ENCODE measurements at regions not wholly inside any gene's neighbourhood (a gene's known extent, or its start where the extent isn't known, plus 50 kb on each side); places are given as distances from the start of the nearest gene placed in this dataset.

DNA sequence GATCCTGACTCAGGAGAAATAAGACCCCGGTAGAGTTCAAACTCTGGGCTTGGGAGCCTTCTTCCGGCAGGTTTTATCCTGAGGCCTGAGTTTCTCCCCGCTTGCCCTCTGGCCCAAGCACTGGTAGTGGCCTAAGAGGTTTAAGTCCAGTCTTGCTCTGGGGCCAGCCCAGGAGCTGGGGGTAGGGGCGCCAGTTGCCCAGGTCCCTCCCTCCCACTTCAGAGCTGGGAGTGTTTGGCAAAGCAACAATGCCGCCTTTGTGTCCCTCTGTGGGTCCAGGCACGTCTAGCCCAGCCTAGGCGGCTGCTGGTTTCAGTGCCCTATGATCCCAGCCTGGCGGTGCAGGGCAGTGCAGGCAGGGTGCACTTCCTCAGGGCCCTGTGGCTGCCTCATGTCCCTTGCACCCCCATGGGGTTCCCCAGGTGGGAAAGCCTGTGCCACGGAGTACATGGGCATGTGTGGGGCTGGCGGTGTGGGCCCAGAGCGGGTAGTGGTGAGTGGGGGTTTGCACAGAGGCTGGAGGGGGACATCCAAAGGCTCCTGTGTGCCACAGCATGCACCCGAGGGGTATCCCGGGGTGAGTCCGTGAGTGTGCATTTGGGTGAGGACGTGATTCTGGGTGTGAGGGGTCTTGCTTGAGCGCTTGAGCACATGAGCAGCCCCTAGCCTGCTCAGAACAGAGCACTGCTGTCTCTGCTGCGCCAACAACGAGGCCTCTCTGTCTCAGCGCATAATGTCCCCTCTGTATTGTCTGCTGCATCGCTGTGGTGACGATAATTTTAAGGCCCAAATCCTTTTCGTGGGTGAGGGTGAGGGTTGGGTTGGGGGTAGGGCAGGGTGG is 61.7 kb upstream of the PSD2 start:
- no peaks in the 10 kb centered on the region for H3K9me3 ChIP-seq (ENCODE audit: insufficient read depth, low read depth, low read length)
- no peaks in the 10 kb centered on the region for H3K27me3 ChIP-seq (ENCODE audit: insufficient read depth, low read length, poor library complexity, severe bottlenecking)
- H3K79me2 ChIP-seq (ENCODE audit: insufficient read depth, low read length) = no peaks in the 10 kb centered on the region
- no peaks in the 10 kb centered on the region for H3K9me2 ChIP-seq (replicated peaks; ENCODE audit: low read depth, low read length)
- H3K4me1 ChIP-seq (ENCODE audit: insufficient read depth, low read length, poor library complexity, severe bottlenecking) = no peaks in the 10 kb centered on the region
- H4K20me1 ChIP-seq (ENCODE audit: insufficient read depth, low read length, poor library complexity, severe bottlenecking) = no peaks in the 10 kb centered on the region
- no peak overlapping the region for H3K9ac ChIP-seq (ENCODE audit: low read depth, low read length, poor library complexity, severe bottlenecking)
- H3K4me2 ChIP-seq (ENCODE audit: low read depth, low read length, poor library complexity, severe bottlenecking) = no peak overlapping the region
- no peak overlapping the region for H3K4me3 ChIP-seq (ENCODE audit: low read length, poor library complexity, severe bottlenecking)
- TF ChIP-seq, protein P1, sequence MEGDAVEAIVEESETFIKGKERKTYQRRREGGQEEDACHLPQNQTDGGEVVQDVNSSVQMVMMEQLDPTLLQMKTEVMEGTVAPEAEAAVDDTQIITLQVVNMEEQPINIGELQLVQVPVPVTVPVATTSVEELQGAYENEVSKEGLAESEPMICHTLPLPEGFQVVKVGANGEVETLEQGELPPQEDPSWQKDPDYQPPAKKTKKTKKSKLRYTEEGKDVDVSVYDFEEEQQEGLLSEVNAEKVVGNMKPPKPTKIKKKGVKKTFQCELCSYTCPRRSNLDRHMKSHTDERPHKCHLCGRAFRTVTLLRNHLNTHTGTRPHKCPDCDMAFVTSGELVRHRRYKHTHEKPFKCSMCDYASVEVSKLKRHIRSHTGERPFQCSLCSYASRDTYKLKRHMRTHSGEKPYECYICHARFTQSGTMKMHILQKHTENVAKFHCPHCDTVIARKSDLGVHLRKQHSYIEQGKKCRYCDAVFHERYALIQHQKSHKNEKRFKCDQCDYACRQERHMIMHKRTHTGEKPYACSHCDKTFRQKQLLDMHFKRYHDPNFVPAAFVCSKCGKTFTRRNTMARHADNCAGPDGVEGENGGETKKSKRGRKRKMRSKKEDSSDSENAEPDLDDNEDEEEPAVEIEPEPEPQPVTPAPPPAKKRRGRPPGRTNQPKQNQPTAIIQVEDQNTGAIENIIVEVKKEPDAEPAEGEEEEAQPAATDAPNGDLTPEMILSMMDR (conservative IDR thresholded peaks at IDR 0.05; ENCODE audit: low read length) = no peak
- no peak for TF ChIP-seq EZH2phosphoT487 (IDR thresholded peaks at IDR 0.05; ENCODE audit: borderline replicate concordance)
- no peaks in the 10 kb centered on the region for H3K36me3 ChIP-seq (ENCODE audit: insufficient read depth, low read length)
- no peak overlapping the region for H2AFZ ChIP-seq (ENCODE audit: low read length)
- H3F3A ChIP-seq (ENCODE audit: low read depth) = no peaks in the 10 kb centered on the region

DNA sequence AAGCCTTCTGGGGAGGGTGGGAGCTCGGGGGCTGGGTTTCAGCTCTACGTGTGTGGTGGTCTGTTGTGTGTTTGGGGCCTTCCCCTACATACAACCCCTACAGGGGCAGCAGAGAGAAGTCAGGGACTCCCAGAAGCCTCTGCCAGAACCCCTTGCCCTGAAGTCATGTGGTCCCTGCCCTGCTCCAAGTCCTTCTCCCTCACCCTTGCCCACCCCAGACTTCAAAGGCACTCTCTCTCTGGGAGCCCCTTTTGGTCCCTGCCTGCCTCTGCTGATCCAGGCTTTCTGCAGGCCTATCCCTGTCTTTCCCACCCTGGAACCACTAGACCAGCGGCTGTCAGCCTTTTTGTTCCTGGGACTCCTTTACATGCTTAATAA is 61.1 kb upstream of the PSD2 start:
- no peaks in the 10 kb centered on the region for H3K9me2 ChIP-seq (replicated peaks; ENCODE audit: low read depth, low read length)
- no peak overlapping the region for H3K4me3 ChIP-seq (ENCODE audit: low read length, poor library complexity, severe bottlenecking)
- TF ChIP-seq, protein P1 (conservative IDR thresholded peaks at IDR 0.05; ENCODE audit: low read length) = no peak
- no peak for TF ChIP-seq EZH2phosphoT487 (IDR thresholded peaks at IDR 0.05; ENCODE audit: borderline replicate concordance)
- no peaks in the 10 kb centered on the region for H3K9me3 ChIP-seq (ENCODE audit: insufficient read depth, low read depth, low read length)
- no peaks in the 10 kb centered on the region for H3F3A ChIP-seq (ENCODE audit: low read depth)
- H3K4me2 ChIP-seq (ENCODE audit: low read depth, low read length, poor library complexity, severe bottlenecking) = no peak overlapping the region
- H3K4me1 ChIP-seq (ENCODE audit: insufficient read depth, low read length, poor library complexity, severe bottlenecking) = no peaks in the 10 kb centered on the region
- H4K20me1 ChIP-seq (ENCODE audit: insufficient read depth, low read length, poor library complexity, severe bottlenecking) = no peaks in the 10 kb centered on the region
- no peaks in the 10 kb centered on the region for H3K27me3 ChIP-seq (ENCODE audit: insufficient read depth, low read length, poor library complexity, severe bottlenecking)
- no peak overlapping the region for H3K9ac ChIP-seq (ENCODE audit: low read depth, low read length, poor library complexity, severe bottlenecking)
- H3K36me3 ChIP-seq (ENCODE audit: insufficient read depth, low read length) = no peaks in the 10 kb centered on the region
- no peak overlapping the region for H2AFZ ChIP-seq (ENCODE audit: low read length)
- no peaks in the 10 kb centered on the region for H3K79me2 ChIP-seq (ENCODE audit: insufficient read depth, low read length)

DNA sequence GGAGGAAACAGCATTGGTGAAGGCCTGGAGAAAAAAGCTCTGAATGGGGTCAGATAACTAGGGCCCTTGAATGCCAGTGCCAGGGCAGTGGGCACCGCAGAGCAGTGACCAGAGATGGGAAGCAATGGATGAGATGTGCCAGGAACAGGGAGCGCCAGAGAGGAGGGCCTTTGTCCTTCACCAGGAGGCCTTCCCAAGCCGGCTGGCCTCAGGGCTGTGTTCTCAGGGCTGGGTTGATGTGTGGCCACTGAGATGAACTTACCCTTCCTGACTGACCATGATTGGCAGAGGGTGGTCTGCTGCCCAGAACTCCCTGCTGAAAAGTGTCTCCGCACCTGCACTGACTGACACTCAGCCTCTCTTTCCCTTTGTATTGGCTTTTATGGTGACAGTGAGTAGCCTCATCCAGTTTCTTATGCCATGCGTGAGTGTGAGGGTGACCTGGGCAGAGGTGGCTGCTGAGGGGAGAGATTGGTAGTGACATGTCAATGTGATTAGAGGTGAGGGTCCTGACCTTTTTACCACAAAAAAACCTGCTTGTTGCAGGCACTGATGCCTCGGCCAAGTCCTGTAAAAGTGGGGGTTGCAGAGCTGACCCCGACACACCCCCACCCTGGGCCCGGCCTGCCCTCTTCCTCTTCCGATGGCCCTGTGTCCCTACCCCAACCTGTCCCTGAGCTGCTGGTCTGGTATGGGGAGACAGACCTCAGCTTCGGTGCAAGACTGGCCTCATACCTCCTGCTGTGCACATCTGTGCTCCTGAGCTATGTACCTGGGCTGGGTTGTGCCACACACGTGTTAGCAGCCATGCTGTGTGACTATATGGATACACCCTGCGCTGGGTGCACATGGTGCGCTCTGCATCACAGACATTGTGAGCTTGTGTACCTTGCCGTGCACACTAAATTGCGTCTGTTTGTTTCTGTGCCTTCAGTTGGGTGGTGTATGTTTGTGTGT is 57.1 kb upstream of the PSD2 start:
- Histone ChIP-seq H3K79me2 (ENCODE audit: insufficient read depth, low read length) (no peaks in the 10 kb centered on the region), H3K4me1 (ENCODE audit: insufficient read depth, low read length, poor library complexity, severe bottlenecking) (peaks cover 5% of the 10 kb centered on the region), H2AFZ (ENCODE audit: low read length) (no peak overlapping the region)

More for the DNA sequence above, 57.1 kb upstream of the PSD2 start:
- no peaks in the 10 kb centered on the region for H3K9me2 ChIP-seq (replicated peaks; ENCODE audit: low read depth, low read length)
- H3K9ac ChIP-seq (ENCODE audit: low read depth, low read length, poor library complexity, severe bottlenecking) = no peak overlapping the region
- no peaks in the 10 kb centered on the region for H3K27me3 ChIP-seq (ENCODE audit: insufficient read depth, low read length, poor library complexity, severe bottlenecking)
- no peaks in the 10 kb centered on the region for H3K36me3 ChIP-seq (ENCODE audit: insufficient read depth, low read length)
- H3K4me2 ChIP-seq (ENCODE audit: low read depth, low read length, poor library complexity, severe bottlenecking) = no peak overlapping the region
- no peak overlapping the region for H3K4me3 ChIP-seq (ENCODE audit: low read length, poor library complexity, severe bottlenecking)
- H3K9me3 ChIP-seq (ENCODE audit: insufficient read depth, low read depth, low read length) = no peaks in the 10 kb centered on the region
- no peaks in the 10 kb centered on the region for H4K20me1 ChIP-seq (ENCODE audit: insufficient read depth, low read length, poor library complexity, severe bottlenecking)
- TF ChIP-seq, protein P1 (conservative IDR thresholded peaks at IDR 0.05; ENCODE audit: low read length) = no peak
- TF ChIP-seq EZH2phosphoT487 (IDR thresholded peaks at IDR 0.05; ENCODE audit: borderline replicate concordance) = no peak
- H3F3A ChIP-seq (ENCODE audit: low read depth) = no peaks in the 10 kb centered on the region

Data from Loucy (cell line).